Glomerular visceral epithelial cell (primary cell): ENCODE measurements at regions not wholly inside any gene's neighbourhood (a gene's known extent, or its start where the extent isn't known, plus 50 kb on each side); places are given as distances from the start of the nearest gene placed in this dataset.

Source experiments
- DNase-seq: peaks from one replicate; pipeline ENCODE4 v3.0.0-alpha.2; 2016; ENCODE audit errors: extremely low spot score

- no peak for DNase-seq
These were observed 457.9 kb downstream of the GRIA2 start for GRCh38 chr4:157678478-157678877.

- DNase-seq: no peak
These were observed 454.2 kb downstream of the GRIA2 start for GRCh38 chr4:157674699-157675098.

- no peak for DNase-seq
These were observed 447.3 kb downstream of the GRIA2 start for GRCh38 chr4:157667836-157668235.

- DNase-seq: peak; percentile 36
These were observed 444.2 kb downstream of the GRIA2 start for GRCh38 chr4:157664726-157665125.

- DNase-seq: no peak
These were observed 434.7 kb downstream of the GRIA2 start for GRCh38 chr4:157655096-157655809.

- DNase-seq: no peak
These were observed 422.7 kb downstream of the GRIA2 start for GRCh38 chr4:157643257-157643656.

GRCh38 chr4:157634057-157634456 is 413.5 kb downstream of the GRIA2 start:
- DNase-seq: no peak

- no peak for DNase-seq
These were observed 396.4 kb downstream of the GRIA2 start for GRCh38 chr4:157616741-157617472.

GRCh38 chr4:157607996-157608395 is 387.5 kb downstream of the GRIA2 start:
- DNase-seq: no peak

- DNase-seq: no peak
These were observed 380.1 kb downstream of the GRIA2 start for GRCh38 chr4:157600583-157600982.

- no peak for DNase-seq
These were observed 370.7 kb downstream of the GRIA2 start for GRCh38 chr4:157591245-157591644.

GRCh38 chr4:157590679-157591078 is 370.2 kb downstream of the GRIA2 start:
- DNase-seq: no peak

- DNase-seq: no peak
These were observed 367.3 kb downstream of the GRIA2 start for GRCh38 chr4:157587681-157588423.

GRCh38 chr4:157582141-157582540 is 361.6 kb downstream of the GRIA2 start:
- DNase-seq: no peak

- DNase-seq: no peak
These were observed 356.2 kb downstream of the GRIA2 start for GRCh38 chr4:157576671-157577217.

- DNase-seq: no peak
These were observed 354.8 kb downstream of the GRIA2 start for GRCh38 chr4:157575339-157575738.

- no peak for DNase-seq
These were observed 354.1 kb downstream of the GRIA2 start for GRCh38 chr4:157574606-157575005.

GRCh38 chr4:157572951-157573350 is 352.4 kb downstream of the GRIA2 start:
- DNase-seq: no peak

GRCh38 chr4:157572284-157572683 is 351.8 kb downstream of the GRIA2 start:
- DNase-seq: no peak

GRCh38 chr4:157564771-157565170 is 344.2 kb downstream of the GRIA2 start:
- DNase-seq: no peak

- no peak for DNase-seq
These were observed 343.7 kb downstream of the GRIA2 start for GRCh38 chr4:157564218-157564617.

- no peak for DNase-seq
These were observed 337.5 kb downstream of the GRIA2 start for GRCh38 chr4:157558016-157558415.
